Head of caudate nucleus (tissue), 42 donors: ENCODE measurements at regions not wholly inside any gene's neighbourhood (a gene's known extent, or its start where the extent isn't known, plus 50 kb on each side); places are given as distances from the start of the nearest gene placed in this dataset.

ENCODE experiments used
- DNase-seq, 42 donors: peaks; one replicate each; pipeline versions ENCODE4 v3.0.0 to v3.0.0-alpha.2; 2020 to 2021; ENCODE audit warnings: mixed read lengths in 7 of 42
- intact Hi-C: fragments of 100-400 bp; cut with DNase I; formaldehyde crosslinking; loops from one replicate; pipeline ENCODE4 v1.15.0; 2022

- peak; percentile 56 to 94 (median 86) for DNase-seq
These were observed 61.5 kb downstream of the TBXT start for GRCh38 chr6:166106076-166106686.

GRCh38 chr6:166105341-166106075 is 62.1 kb downstream of the TBXT start:
- intact Hi-C loops = loop anchor here (5.0 kb wide), 1 partner anchor 218 kb away; no protein-coding TSS in a partner anchor
- DNase-seq = no peak

More at GRCh38 chr6:166106076-166106686, 61.5 kb downstream of the TBXT start:
- intact Hi-C loops = loop anchor here (5.0 kb wide), 1 partner anchor 219 kb away; no protein-coding TSS in a partner anchor

- no peak for DNase-seq
- intact Hi-C loops = loop anchor here (5.0 kb wide), 1 partner anchor 218 kb away; no protein-coding TSS in a partner anchor
These were observed 62.8 kb downstream of the TBXT start for GRCh38 chr6:166104872-166105271.

- intact Hi-C loops = no loop called here
- DNase-seq = no peak
These were observed 63.5 kb downstream of the TBXT start for GRCh38 chr6:166104107-166104506.

- intact Hi-C loops = no loop called here
- DNase-seq = no peak
These were observed 65.7 kb downstream of the TBXT start for GRCh38 chr6:166101819-166102419.

- intact Hi-C loops = no loop called here
- DNase-seq = peak; percentile 53 to 88 (median 76)
These were observed 69.6 kb downstream of the TBXT start for GRCh38 chr6:166097914-166098522.

- intact Hi-C loops = no loop called here
- no peak for DNase-seq
These were observed 79.8 kb downstream of the TBXT start for GRCh38 chr6:166087852-166088251.

GRCh38 chr6:166087246-166087645 is 80.4 kb downstream of the TBXT start:
- intact Hi-C loops = no loop called here
- DNase-seq = no peak

- no peak for DNase-seq
- intact Hi-C loops = no loop called here
These were observed 82.2 kb downstream of the TBXT start for GRCh38 chr6:166085500-166085899.

GRCh38 chr6:166084951-166085350 is 82.7 kb downstream of the TBXT start:
- no peak for DNase-seq
- intact Hi-C loops = no loop called here

GRCh38 chr6:166079841-166080240 is 87.8 kb downstream of the TBXT start:
- peak in 1 of 42 donors; percentile 9 for DNase-seq
- intact Hi-C loops = no loop called here

GRCh38 chr6:166078294-166078693 is 89.4 kb downstream of the TBXT start:
- no peak for DNase-seq
- intact Hi-C loops = no loop called here

GRCh38 chr6:166076625-166077024 is 91.0 kb downstream of the TBXT start:
- no peak for DNase-seq
- intact Hi-C loops = no loop called here

- intact Hi-C loops = no loop called here
- no peak for DNase-seq
These were observed 91.7 kb downstream of the TBXT start for GRCh38 chr6:166075925-166076324.

GRCh38 chr6:166075186-166075585 is 92.5 kb downstream of the TBXT start:
- intact Hi-C loops = no loop called here
- DNase-seq = no peak

GRCh38 chr6:166073082-166073481 is 94.6 kb downstream of the TBXT start:
- intact Hi-C loops = no loop called here
- DNase-seq = no peak

- intact Hi-C loops = no loop called here
- DNase-seq = no peak
These were observed 98.9 kb downstream of the TBXT start for GRCh38 chr6:166068768-166069167.

GRCh38 chr6:166058064-166058739 is 109.4 kb downstream of the TBXT start:
- DNase-seq = peak in 41 of 42 donors; percentile 16 to 89 (median 52)
- intact Hi-C loops = no loop called here

GRCh38 chr6:166057431-166057830 is 110.2 kb downstream of the TBXT start:
- DNase-seq = no peak
- intact Hi-C loops = no loop called here
